ENCODE measurements at regions not wholly inside any gene's neighbourhood (a gene's known extent, or its start where the extent isn't known, plus 50 kb on each side); places are given as distances from the start of the nearest gene placed in this dataset.

- ATAC-seq (no peak), DNase-seq (ENCODE audit: low spot score) (no peak)
- intact Hi-C loops (cut with DNase I): no loop called here
These were observed 182.7 kb downstream of the MATN1 start for GRCh38 chr1:30540611-30541192.

DNA sequence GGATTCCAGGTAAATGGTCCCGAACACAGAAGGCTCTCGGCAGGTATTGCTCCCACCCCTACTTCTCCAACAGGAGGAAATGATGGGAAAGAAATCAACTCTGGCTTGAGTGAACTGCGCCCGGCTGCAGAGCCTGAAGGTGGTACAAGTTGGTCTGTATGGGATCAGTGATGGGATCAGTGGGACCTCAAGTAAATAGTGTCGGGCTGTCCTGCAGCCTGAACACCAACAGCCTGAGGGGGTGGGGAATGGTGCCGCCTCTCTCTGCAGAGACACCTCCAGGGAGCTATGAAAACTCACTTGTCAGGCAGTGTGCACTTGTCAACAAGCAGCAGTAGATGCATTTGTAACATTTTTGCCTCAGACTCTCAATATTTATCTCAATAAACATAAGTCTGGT is 183.5 kb downstream of the MATN1 start:
- intact Hi-C loops (cut with DNase I): no loop called here
- no peak for ATAC-seq

GRCh38 chr1:30538993-30539867 is 184.2 kb downstream of the MATN1 start:
- intact Hi-C loops (cut with DNase I): no loop called here
- DNase-seq (ENCODE audit: low spot score) (no peak), ATAC-seq (no peak)

More for the DNA sequence above, 183.5 kb downstream of the MATN1 start:
- no peak for DNase-seq (ENCODE audit: low spot score)

DNA sequence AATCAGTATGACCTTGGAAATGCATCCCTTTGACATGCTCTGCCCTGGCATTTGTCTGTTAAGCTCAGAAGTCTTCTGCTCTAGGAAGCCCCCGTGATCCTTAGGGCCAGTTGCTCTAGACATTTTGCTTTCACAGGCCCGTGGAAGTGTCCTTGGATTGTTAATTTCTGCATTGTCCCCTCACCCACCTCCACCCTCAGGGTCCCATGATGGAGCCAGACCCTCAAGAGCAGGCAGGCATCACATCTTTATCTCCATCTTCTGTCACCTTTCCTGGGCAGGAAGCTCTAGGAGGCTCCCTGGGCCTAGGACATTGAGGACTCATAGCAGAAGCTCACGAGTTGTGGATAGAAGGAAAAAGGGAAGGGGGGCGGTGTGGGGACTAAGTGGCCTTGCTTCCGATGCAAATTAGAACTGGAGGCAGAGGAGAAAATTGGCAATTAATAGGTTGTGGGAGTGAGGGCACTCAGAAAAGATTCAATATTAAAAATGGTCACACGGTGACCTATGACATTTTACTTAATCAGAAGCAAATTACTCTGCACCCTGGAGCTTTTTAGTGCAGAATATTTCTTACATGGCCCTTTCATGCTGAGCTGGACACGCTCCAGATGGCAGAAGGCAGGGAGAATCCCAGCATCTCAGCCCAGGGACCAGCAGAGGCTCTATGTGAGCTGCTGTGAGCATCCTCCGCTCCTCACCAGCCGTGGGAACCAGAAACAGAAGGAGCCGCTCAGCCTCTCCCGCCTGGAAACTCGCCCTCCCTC is 185.0 kb downstream of the MATN1 start:
- ATAC-seq: no peak
- DNase-seq (ENCODE audit: low spot score): no peak
- intact Hi-C loops (cut with DNase I): no loop called here

DNA sequence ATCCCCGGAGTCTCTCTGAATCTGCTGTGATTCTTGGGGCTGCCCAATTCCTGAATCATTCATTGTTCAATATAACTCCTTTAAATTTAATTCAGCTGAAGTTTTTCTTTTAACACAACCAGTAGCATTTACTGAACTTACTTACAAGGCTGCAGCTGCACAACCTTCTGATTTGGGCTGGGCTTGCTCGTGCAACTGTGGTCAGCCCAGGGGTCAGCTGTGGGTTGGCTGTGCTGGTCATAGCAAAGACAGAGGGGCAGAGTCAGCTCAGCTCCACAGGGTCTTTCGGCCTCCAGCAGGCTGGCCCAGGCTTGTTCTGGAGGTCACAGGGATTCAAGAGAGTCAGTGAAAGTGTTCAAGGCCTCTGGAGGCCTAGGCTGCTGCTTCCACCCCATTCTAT is 186.1 kb downstream of the MATN1 start:
- peak; percentile 41 for ATAC-seq
- intact Hi-C loops (cut with DNase I): no loop called here
- no peak for DNase-seq (ENCODE audit: low spot score)

- ATAC-seq (no peak), DNase-seq (ENCODE audit: low spot score) (no peak)
- intact Hi-C loops (cut with DNase I): no loop called here
These were observed 186.9 kb downstream of the MATN1 start for GRCh38 chr1:30536530-30536929.

DNA sequence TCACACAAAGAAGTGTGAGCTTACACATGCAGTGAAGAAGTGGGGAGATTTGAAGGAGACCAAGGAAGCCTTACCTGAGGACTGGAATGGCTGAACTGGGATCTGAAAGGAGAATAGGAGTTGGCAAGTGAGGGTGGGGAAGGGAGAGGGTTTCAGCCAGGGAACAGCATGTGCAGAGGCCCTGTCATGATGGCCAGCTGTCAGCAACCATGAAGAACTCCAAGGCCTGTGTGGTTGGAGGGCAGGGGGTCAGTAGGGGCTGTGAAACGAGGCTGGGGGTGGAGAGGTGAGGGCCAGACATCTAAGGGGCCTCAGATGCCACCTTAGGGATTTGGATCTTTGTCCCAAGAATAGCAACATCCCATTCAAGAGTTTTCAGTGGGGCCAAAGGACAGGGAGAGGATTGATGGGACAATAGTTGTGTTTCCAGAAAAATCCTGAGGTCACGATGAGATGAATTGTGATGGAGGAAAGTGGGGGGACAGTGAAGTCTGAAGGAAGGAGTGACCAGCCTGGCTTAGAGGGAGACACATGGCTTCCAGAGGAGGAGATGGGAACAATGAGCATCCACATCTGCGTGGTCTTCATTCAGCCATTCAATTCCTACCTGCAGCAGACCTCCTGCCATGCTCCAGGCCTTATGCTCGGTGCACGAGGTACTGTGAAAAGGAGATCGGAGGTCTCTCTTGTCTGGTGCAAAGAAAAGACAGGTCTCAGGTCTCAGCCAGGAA is 187.6 kb downstream of the MATN1 start:
- DNase-seq (ENCODE audit: low spot score): no peak
- ATAC-seq: no peak

GRCh38 chr1:30534551-30534940 is 188.8 kb downstream of the MATN1 start:
- no peak for DNase-seq (ENCODE audit: low spot score)
- intact Hi-C loops (cut with DNase I): no loop called here
- no peak for ATAC-seq

More for the DNA sequence above, 187.6 kb downstream of the MATN1 start:
- intact Hi-C loops (cut with DNase I): no loop called here

- intact Hi-C loops (cut with DNase I): no loop called here
- DNase-seq (ENCODE audit: low spot score): no peak
- ATAC-seq: no peak
These were observed 189.4 kb downstream of the MATN1 start for GRCh38 chr1:30533796-30534550.

DNA sequence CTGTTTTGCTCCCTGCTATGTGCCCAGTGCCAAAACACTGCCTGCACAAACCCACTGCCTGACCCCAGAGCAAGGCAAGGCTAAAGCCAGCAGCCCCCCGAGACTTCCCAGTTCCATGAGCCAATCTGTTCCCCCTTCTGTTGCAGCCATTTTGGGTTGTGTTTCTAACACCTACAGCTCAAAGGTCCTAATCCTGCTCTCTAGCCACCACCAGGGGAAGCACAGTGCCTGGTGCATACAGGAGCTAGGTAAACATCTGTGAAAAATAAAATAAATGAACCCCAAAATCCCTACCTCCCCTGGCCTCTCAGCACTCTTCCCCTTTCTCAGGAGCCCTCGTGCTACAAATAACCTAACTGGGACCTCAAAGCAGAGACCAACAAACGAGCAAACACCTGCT is 190.2 kb downstream of the MATN1 start:
- intact Hi-C loops (cut with DNase I): no loop called here
- peak; percentile 27 for DNase-seq (ENCODE audit: low spot score)
- ATAC-seq: no peak

- DNase-seq (ENCODE audit: low spot score) (no peak), ATAC-seq (no peak)
- intact Hi-C loops (cut with DNase I): no loop called here
These were observed 190.8 kb downstream of the MATN1 start for GRCh38 chr1:30532621-30533020.

DNA sequence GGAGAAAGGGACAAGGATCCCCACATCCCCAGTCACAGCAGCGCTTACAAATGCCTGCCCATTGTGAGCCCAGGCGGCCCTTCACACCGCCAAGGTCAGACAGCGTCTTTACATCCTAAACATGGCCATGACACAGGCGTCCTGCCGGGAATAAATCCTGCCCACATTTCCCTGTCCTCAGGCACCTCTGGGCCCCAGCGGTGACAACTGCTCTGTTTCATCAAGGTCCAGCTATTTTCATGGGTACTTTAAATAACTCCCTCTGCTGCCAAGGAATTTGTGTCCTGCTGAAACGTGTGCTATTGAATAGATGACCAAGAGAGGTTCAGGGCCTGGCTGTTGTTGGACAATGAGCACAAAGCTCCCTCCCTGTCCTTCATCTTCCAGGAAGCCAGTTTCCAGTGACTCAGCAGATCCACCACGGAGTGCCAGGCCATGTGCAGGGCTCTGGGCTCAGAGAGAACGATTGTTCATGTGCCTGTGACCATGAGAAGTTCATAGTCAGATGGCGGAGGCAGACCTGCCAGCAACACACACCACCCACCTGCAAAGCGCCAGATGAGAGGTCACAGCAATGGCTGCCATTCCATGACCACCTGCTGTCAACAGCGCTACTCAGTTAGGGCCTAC is 195.8 kb downstream of the MATN1 start:
- intact Hi-C loops (cut with DNase I): no loop called here
- ATAC-seq: no peak
- peak; percentile 39 for DNase-seq (ENCODE audit: low spot score)

DNA sequence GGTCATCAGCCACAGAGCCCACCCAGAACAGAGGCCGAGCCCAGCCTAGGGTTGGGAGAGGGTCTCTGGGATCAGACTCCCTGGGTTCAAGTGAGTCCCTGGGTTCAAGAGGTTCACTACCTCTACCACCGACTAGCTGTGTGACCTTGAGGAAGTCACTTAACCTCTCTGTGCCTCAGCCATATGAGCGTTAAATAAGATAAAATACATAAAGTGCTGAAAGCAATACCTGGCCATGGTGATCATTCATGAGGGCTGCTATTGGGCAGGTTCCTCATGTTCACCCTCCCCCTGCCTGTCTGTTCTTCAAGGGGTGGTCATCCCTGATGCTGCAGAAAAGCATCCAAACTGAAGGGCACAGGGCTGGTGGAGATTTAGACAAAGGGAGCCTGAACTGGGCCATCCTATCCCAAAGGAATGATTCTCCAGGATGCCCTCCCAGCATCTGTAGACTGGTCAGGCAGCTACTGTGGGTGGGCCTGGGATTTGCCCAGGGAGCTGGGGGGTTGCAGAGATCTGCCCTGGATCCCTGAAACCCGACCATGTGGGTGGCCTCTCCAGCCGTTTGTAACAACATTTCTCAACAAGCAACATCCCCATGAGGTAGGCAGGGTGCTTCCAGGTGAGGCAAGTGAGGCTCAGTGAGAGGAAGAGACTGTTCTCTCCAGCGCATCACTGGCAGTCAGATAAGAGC is 196.6 kb downstream of the MATN1 start:
- ATAC-seq: no peak
- intact Hi-C loops (cut with DNase I): no loop called here
- peak; percentile 39 for DNase-seq (ENCODE audit: low spot score)

GRCh38 chr1:30525971-30526651 is 197.3 kb downstream of the MATN1 start:
- peak; percentile 45 for DNase-seq (ENCODE audit: low spot score)
- intact Hi-C loops (cut with DNase I): no loop called here
- ATAC-seq: peak; percentile 11

DNA sequence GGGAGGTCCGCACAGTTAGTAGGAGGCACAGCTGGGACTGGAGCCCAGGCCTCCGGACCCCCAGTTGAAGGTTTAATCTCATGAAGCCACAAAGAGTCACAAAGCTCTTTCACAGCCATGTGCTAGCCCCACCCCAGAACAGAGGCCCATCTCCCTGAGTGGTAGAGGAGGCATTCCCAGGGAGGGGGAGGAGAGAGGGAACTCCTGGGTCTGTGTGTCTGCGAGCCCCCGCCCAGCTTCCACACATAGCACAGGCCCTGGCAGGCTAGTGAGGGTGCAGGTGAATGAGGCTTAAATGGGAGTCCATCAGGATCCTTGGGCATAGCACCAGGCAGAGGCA is 197.8 kb downstream of the MATN1 start:
- intact Hi-C loops (cut with DNase I): no loop called here
- DNase-seq (ENCODE audit: low spot score): peak; percentile 8
- ATAC-seq: no peak

DNA sequence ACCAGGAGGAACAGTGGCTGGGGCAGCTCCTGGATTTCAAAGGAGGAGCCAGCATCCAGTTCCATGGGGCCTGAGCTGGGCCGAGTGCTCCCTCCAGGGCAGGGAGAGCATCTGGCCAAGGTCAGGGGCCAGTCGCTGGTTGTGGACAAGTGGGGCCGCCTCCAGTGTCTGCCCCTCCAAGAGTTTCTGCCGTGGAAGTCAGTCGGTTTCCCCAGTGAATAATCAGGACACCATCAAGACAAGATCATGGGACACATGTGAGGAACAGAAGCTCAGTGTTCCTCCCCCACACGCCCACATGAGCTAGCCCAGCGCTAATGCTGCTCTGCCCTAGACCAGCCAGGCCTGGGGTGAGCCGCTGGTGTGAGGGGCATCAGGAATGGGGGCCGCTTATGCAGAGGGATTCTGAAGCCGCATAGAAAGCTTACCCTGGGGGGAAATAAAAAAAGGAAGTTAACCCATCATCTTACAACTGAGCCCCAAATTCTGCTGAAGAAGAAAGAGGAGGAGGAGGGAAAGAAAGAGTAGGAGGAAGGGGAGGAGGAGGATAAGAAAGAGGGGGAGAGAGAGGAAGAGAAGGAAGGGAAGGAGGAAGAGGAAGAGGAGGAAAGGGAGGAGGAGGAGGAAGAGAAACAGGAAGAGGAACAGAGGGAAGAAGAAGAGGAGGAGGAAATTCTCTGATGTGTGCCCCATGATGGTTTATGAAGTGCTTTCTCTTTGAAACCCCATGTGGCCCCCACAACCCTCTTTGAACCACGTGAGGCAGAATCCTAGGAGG is 198.4 kb downstream of the MATN1 start:
- no peak for ATAC-seq
- DNase-seq (ENCODE audit: low spot score): peak; percentile 45
- intact Hi-C loops (cut with DNase I): no loop called here

Data from sciatic nerve (tissue), 2 donors.